ENCODE measurements at regions not wholly inside any gene's neighbourhood (a gene's known extent, or its start where the extent isn't known, plus 50 kb on each side); places are given as distances from the start of the nearest gene placed in this dataset.

DNA sequence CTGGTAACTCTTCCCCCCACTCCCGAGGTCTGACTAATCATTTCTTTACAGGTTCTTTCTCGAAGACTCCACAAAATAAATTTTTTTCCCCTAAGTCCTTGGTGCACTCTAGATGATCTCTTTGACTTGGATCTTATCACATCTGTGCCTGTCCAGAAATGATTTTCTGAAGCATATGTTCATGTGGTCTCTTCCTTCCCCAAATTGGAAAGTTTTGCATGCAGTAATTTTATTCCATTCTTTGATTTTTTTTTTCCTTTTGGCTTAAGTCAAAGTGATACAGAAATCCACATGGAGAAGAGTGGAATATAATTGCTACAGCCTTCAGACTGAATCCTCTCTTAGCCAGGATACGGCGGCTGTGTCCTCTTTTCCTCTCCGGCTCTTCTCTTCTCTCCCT, 213.3 kb downstream of the BMP4 start:
- no peak overlapping the region for H3K9ac ChIP-seq (ENCODE audit: control insufficient read depth, extremely low read depth, insufficient read depth, low read length)
- H3K79me2 ChIP-seq (ENCODE audit: control insufficient read depth, insufficient read depth, low read length), result no peaks in the 10 kb centered on the region
- peaks cover 3% of the 10 kb centered on the region for H3K27me3 ChIP-seq (ENCODE audit: control insufficient read depth, extremely low read depth, insufficient read depth, low read length)
- no peak for DNase-seq (ENCODE audit: low read depth, low spot score)
- no peak overlapping the region for H2AFZ ChIP-seq (ENCODE audit: control insufficient read depth, low read length)
- no peak overlapping the region for H3K4me2 ChIP-seq (ENCODE audit: control insufficient read depth, extremely low read depth, insufficient read depth, low read depth, low read length)
- H3K27ac ChIP-seq (ENCODE audit: control insufficient read depth, insufficient read depth, low read length), result no peak overlapping the region
- no peak overlapping the region for H3K4me3 ChIP-seq (ENCODE audit: control insufficient read depth in 2 of 3, extremely low read depth in 1 of 3, insufficient read depth in 2 of 3, low read depth in 1 of 3, low read length in 3 of 3)
- no peak for FAIRE-seq
- no peaks in the 10 kb centered on the region for H3K4me1 ChIP-seq (ENCODE audit: control insufficient read depth, extremely low read depth, insufficient read depth, low read length)
- H3K9me3 ChIP-seq (ENCODE audit: control insufficient read depth, low read depth, low read length), result no peaks in the 10 kb centered on the region
- dilution Hi-C loops (cut with MboI; ENCODE audit: extremely low pct_ligation_motif_present, low sequenced_read_pairs), result no loop called here
- H4K20me1 ChIP-seq (ENCODE audit: control insufficient read depth, extremely low read depth, insufficient read depth, low read length), result no peaks in the 10 kb centered on the region
- no peaks in the 10 kb centered on the region for H3K36me3 ChIP-seq (ENCODE audit: control insufficient read depth in 2 of 2, extremely low read depth in 1 of 2, insufficient read depth in 2 of 2, low read length in 2 of 2)
- H3K9me1 ChIP-seq (ENCODE audit: control insufficient read depth, extremely low read depth, insufficient read depth, low read length), result no peaks in the 10 kb centered on the region
- no peak for TF ChIP-seq EZH2 (IDR thresholded peaks at IDR 0.05; ENCODE audit: low read length)
- TF ChIP-seq, protein P1, sequence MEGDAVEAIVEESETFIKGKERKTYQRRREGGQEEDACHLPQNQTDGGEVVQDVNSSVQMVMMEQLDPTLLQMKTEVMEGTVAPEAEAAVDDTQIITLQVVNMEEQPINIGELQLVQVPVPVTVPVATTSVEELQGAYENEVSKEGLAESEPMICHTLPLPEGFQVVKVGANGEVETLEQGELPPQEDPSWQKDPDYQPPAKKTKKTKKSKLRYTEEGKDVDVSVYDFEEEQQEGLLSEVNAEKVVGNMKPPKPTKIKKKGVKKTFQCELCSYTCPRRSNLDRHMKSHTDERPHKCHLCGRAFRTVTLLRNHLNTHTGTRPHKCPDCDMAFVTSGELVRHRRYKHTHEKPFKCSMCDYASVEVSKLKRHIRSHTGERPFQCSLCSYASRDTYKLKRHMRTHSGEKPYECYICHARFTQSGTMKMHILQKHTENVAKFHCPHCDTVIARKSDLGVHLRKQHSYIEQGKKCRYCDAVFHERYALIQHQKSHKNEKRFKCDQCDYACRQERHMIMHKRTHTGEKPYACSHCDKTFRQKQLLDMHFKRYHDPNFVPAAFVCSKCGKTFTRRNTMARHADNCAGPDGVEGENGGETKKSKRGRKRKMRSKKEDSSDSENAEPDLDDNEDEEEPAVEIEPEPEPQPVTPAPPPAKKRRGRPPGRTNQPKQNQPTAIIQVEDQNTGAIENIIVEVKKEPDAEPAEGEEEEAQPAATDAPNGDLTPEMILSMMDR (optimal IDR thresholded peaks at IDR 0.05 in 1 of 3, IDR thresholded peaks at IDR 0.05 in 1 of 3, conservative IDR thresholded peaks at IDR 0.05 in 1 of 3; ENCODE audit: extremely low read depth in 1 of 3, insufficient read depth in 2 of 3, low read length in 3 of 3), result no peak

DNA sequence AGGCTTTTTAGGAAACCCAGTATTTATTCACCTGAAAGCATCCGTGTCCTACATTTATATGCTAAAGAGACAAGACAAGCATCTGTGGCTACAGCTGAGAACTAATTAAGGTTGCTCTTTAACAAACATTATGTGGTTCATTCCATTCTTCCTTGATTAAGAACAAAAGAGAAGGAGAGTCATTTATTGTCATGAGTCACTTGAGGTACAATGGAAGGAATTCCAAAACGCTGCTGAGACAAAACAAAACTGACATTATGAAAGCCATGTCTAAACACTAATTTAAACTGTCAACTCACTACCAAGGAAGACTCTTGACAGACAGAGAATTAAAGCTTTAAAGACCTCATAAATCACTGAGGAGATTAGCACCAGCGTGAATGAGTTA, 214.4 kb downstream of the BMP4 start:
- DNase-seq (ENCODE audit: low read depth, low spot score), result no peak
- H3K9me3 ChIP-seq (ENCODE audit: control insufficient read depth, low read depth, low read length), result no peaks in the 10 kb centered on the region
- H3K9ac ChIP-seq (ENCODE audit: control insufficient read depth, extremely low read depth, insufficient read depth, low read length), result no peak overlapping the region
- H3K4me2 ChIP-seq (ENCODE audit: control insufficient read depth, extremely low read depth, insufficient read depth, low read depth, low read length), result no peak overlapping the region
- peaks cover 3% of the 10 kb centered on the region for H3K27me3 ChIP-seq (ENCODE audit: control insufficient read depth, extremely low read depth, insufficient read depth, low read length)
- no peak for FAIRE-seq
- no peak overlapping the region for H3K4me3 ChIP-seq (ENCODE audit: control insufficient read depth in 2 of 3, extremely low read depth in 1 of 3, insufficient read depth in 2 of 3, low read depth in 1 of 3, low read length in 3 of 3)
- H3K36me3 ChIP-seq (ENCODE audit: control insufficient read depth in 2 of 2, extremely low read depth in 1 of 2, insufficient read depth in 2 of 2, low read length in 2 of 2), result no peaks in the 10 kb centered on the region
- H3K4me1 ChIP-seq (ENCODE audit: control insufficient read depth, extremely low read depth, insufficient read depth, low read length), result no peaks in the 10 kb centered on the region
- dilution Hi-C loops (cut with MboI; ENCODE audit: extremely low pct_ligation_motif_present, low sequenced_read_pairs), result no loop called here
- no peak overlapping the region for H3K27ac ChIP-seq (ENCODE audit: control insufficient read depth, insufficient read depth, low read length)
- TF ChIP-seq, protein P1 (optimal IDR thresholded peaks at IDR 0.05 in 1 of 3, IDR thresholded peaks at IDR 0.05 in 1 of 3, conservative IDR thresholded peaks at IDR 0.05 in 1 of 3; ENCODE audit: extremely low read depth in 1 of 3, insufficient read depth in 2 of 3, low read length in 3 of 3), result no peak
- no peak for TF ChIP-seq EZH2 (IDR thresholded peaks at IDR 0.05; ENCODE audit: low read length)
- no peaks in the 10 kb centered on the region for H4K20me1 ChIP-seq (ENCODE audit: control insufficient read depth, extremely low read depth, insufficient read depth, low read length)
- no peaks in the 10 kb centered on the region for H3K9me1 ChIP-seq (ENCODE audit: control insufficient read depth, extremely low read depth, insufficient read depth, low read length)
- H2AFZ ChIP-seq (ENCODE audit: control insufficient read depth, low read length), result no peak overlapping the region
- no peaks in the 10 kb centered on the region for H3K79me2 ChIP-seq (ENCODE audit: control insufficient read depth, insufficient read depth, low read length)

Data from keratinocyte (primary cell).